ENCODE measurements at regions not wholly inside any gene's neighbourhood (a gene's known extent, or its start where the extent isn't known, plus 50 kb on each side); places are given as distances from the start of the nearest gene placed in this dataset.

DNA sequence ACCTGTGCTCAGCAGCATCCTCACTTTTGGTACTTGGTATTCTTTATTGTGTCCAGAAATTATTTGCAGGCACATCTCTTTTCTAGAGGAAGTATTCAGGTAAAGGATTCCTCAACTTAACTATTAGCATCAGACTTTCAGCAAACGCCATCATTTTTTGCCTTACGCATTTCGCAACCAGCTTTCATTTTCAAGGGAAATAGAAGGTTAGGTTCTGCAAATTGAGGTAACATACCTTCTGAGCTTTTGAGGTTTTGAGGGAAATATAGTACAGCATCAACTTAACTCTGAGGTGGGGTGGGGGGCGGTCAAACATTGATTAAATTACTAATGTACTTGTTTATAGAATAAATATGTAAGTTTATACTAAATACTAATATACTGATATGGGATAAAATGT lies 243.6 kb upstream of the RIMS1 start:
- no peak overlapping the region for H2BK5ac ChIP-seq (ENCODE audit: low read depth, low read length, poor library complexity)
- no peak overlapping the region for H2BK120ac ChIP-seq (ENCODE audit: insufficient read depth, low read length, poor library complexity)

DNA sequence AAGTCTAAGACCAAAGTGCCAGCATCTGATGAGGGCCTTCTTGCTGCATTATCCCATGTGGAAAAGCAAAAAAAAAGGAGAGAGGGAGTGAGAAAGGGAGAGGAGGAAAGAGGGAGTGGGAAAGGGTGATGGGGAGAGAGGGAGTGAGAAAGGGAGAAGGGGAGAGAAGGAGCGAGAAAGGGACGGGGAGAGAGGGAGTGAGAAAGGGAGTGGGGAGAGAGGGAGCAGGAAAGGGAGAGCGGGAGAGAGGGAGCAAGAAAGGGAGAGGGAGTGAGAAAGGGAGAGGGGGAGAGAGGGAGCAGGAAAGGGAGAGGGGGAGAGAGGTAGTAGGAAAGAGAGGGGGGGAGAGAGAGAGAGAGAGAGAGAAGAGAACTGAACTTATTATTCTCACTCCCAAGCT lies 241.1 kb upstream of the RIMS1 start:
- no peak overlapping the region for H3K27ac ChIP-seq (ENCODE audit: low read depth, low read length)
- H3K18ac ChIP-seq (ENCODE audit: low read length): no peak overlapping the region
- H2AFZ ChIP-seq (ENCODE audit: insufficient read depth, low read length, poor library complexity): no peak overlapping the region
- H3K79me2 ChIP-seq (ENCODE audit: control insufficient read depth, insufficient read depth, low read length, poor library complexity): no peaks in the 10 kb centered on the region
- H2AK5ac ChIP-seq (ENCODE audit: low read length): no peak overlapping the region
- H3K9ac ChIP-seq (ENCODE audit: low read length): no peak overlapping the region
- H2BK5ac ChIP-seq (ENCODE audit: low read depth, low read length, poor library complexity): no peak overlapping the region
- no peaks in the 10 kb centered on the region for H3K9me3 ChIP-seq (ENCODE audit: insufficient read depth, low read depth, low read length)
- no peak overlapping the region for H4K91ac ChIP-seq (ENCODE audit: low read depth, low read length)
- no peaks in the 10 kb centered on the region for H3K36me3 ChIP-seq (ENCODE audit: control insufficient read depth in 1 of 2, insufficient read depth in 2 of 2, low read length in 2 of 2)
- 100% methylated on average over 2 of the region's 3 CpGs for WGBS (ENCODE audit: extremely low coverage, insufficient coverage, insufficient read length)
- H2BK12ac ChIP-seq (ENCODE audit: low read length): no peak overlapping the region
- H4K8ac ChIP-seq (ENCODE audit: low read depth, low read length): no peak overlapping the region
- H3K23ac ChIP-seq (ENCODE audit: low read length): no peak overlapping the region
- no peak overlapping the region for H2BK120ac ChIP-seq (ENCODE audit: insufficient read depth, low read length, poor library complexity)
- DNase-seq: no peak
- no peak overlapping the region for H4K12ac ChIP-seq (ENCODE audit: low read depth, low read length)
- no peak overlapping the region for H3K4me3 ChIP-seq (ENCODE audit: low read depth, low read length)
- no peaks in the 10 kb centered on the region for H3K79me1 ChIP-seq (ENCODE audit: low read length)
- no peak overlapping the region for H3K4me2 ChIP-seq (ENCODE audit: low read length)
- no peak overlapping the region for H3K14ac ChIP-seq (ENCODE audit: low read length)
- no peaks in the 10 kb centered on the region for H3K27me3 ChIP-seq (ENCODE audit: insufficient read depth, low read length)
- H3K4ac ChIP-seq (ENCODE audit: low read depth, low read length): no peak overlapping the region
- H3K4me1 ChIP-seq (ENCODE audit: control insufficient read depth in 1 of 2, insufficient read depth in 2 of 2, low read length in 2 of 2): no peaks in the 10 kb centered on the region

More for the DNA sequence above, 243.6 kb upstream of the RIMS1 start:
- Histone ChIP-seq H3K18ac (ENCODE audit: low read length) (no peak overlapping the region), H3K36me3 (ENCODE audit: control insufficient read depth in 1 of 2, insufficient read depth in 2 of 2, low read length in 2 of 2) (no peaks in the 10 kb centered on the region), H3K4me3 (ENCODE audit: low read depth, low read length) (no peak overlapping the region), H3K27me3 (ENCODE audit: insufficient read depth, low read length) (no peaks in the 10 kb centered on the region), H3K9me3 (ENCODE audit: insufficient read depth, low read depth, low read length) (no peaks in the 10 kb centered on the region), H2AK5ac (ENCODE audit: low read length) (no peak overlapping the region), H3K79me2 (ENCODE audit: control insufficient read depth, insufficient read depth, low read length, poor library complexity) (no peaks in the 10 kb centered on the region), H3K23ac (ENCODE audit: low read length) (no peak overlapping the region), H2AFZ (ENCODE audit: insufficient read depth, low read length, poor library complexity) (no peak overlapping the region), H3K27ac (ENCODE audit: low read depth, low read length) (no peak overlapping the region), H4K91ac (ENCODE audit: low read depth, low read length) (no peak overlapping the region), H3K4ac (ENCODE audit: low read depth, low read length) (no peak overlapping the region), H2BK12ac (ENCODE audit: low read length) (no peak overlapping the region), H3K79me1 (ENCODE audit: low read length) (no peaks in the 10 kb centered on the region), H4K8ac (ENCODE audit: low read depth, low read length) (no peak overlapping the region), H4K12ac (ENCODE audit: low read depth, low read length) (no peak overlapping the region), H3K4me1 (ENCODE audit: control insufficient read depth in 1 of 2, insufficient read depth in 2 of 2, low read length in 2 of 2) (no peaks in the 10 kb centered on the region), H3K14ac (ENCODE audit: low read length) (no peak overlapping the region), H3K9ac (ENCODE audit: low read length) (no peak overlapping the region), H3K4me2 (ENCODE audit: low read length) (no peak overlapping the region)
- DNase-seq: no peak
- no CpG with 5 or more reads among the region's 4 CpGs for WGBS (ENCODE audit: extremely low coverage, insufficient coverage, insufficient read length)

- WGBS (ENCODE audit: extremely low coverage, insufficient coverage, insufficient read length): no CpG with 5 or more reads among the region's 2 CpGs
Measured at GRCh38 chr6:71649915-71650314, 236.4 kb upstream of the RIMS1 start.

GRCh38 chr6:71651636-71652035 lies 234.7 kb upstream of the RIMS1 start:
- DNase-seq: no peak
- Histone ChIP-seq H3K18ac (ENCODE audit: low read length) (no peak overlapping the region), H3K4me1 (ENCODE audit: control insufficient read depth in 1 of 2, insufficient read depth in 2 of 2, low read length in 2 of 2) (no peaks in the 10 kb centered on the region), H3K27ac (ENCODE audit: low read depth, low read length) (no peak overlapping the region), H3K4me3 (ENCODE audit: low read depth, low read length) (no peak overlapping the region), H2BK5ac (ENCODE audit: low read depth, low read length, poor library complexity) (no peak overlapping the region), H2AFZ (ENCODE audit: insufficient read depth, low read length, poor library complexity) (no peak overlapping the region), H3K79me1 (ENCODE audit: low read length) (no peaks in the 10 kb centered on the region), H2BK120ac (ENCODE audit: insufficient read depth, low read length, poor library complexity) (no peak overlapping the region), H2BK12ac (ENCODE audit: low read length) (no peak overlapping the region), H3K27me3 (ENCODE audit: insufficient read depth, low read length) (no peaks in the 10 kb centered on the region), H4K91ac (ENCODE audit: low read depth, low read length) (no peak overlapping the region), H3K23ac (ENCODE audit: low read length) (no peak overlapping the region), H3K4ac (ENCODE audit: low read depth, low read length) (no peak overlapping the region), H3K79me2 (ENCODE audit: control insufficient read depth, insufficient read depth, low read length, poor library complexity) (no peaks in the 10 kb centered on the region), H4K12ac (ENCODE audit: low read depth, low read length) (no peak overlapping the region), H3K9me3 (ENCODE audit: insufficient read depth, low read depth, low read length) (no peaks in the 10 kb centered on the region), H4K8ac (ENCODE audit: low read depth, low read length) (no peak overlapping the region), H2AK5ac (ENCODE audit: low read length) (no peak overlapping the region), H3K36me3 (ENCODE audit: control insufficient read depth in 1 of 2, insufficient read depth in 2 of 2, low read length in 2 of 2) (no peaks in the 10 kb centered on the region), H3K4me2 (ENCODE audit: low read length) (no peak overlapping the region), H3K9ac (ENCODE audit: low read length) (no peak overlapping the region), H3K14ac (ENCODE audit: low read length) (no peak overlapping the region)
- no CpG with 5 or more reads among the region's 2 CpGs for WGBS (ENCODE audit: extremely low coverage, insufficient coverage, insufficient read length)

More at GRCh38 chr6:71649915-71650314, 236.4 kb upstream of the RIMS1 start:
- Histone ChIP-seq H3K4me1 (ENCODE audit: control insufficient read depth in 1 of 2, insufficient read depth in 2 of 2, low read length in 2 of 2) (no peaks in the 10 kb centered on the region), H2AK5ac (ENCODE audit: low read length) (no peak overlapping the region), H3K79me2 (ENCODE audit: control insufficient read depth, insufficient read depth, low read length, poor library complexity) (no peaks in the 10 kb centered on the region), H3K27me3 (ENCODE audit: insufficient read depth, low read length) (no peaks in the 10 kb centered on the region), H3K4ac (ENCODE audit: low read depth, low read length) (no peak overlapping the region), H3K9ac (ENCODE audit: low read length) (no peak overlapping the region), H3K18ac (ENCODE audit: low read length) (no peak overlapping the region), H4K91ac (ENCODE audit: low read depth, low read length) (no peak overlapping the region), H4K12ac (ENCODE audit: low read depth, low read length) (no peak overlapping the region), H2BK12ac (ENCODE audit: low read length) (no peak overlapping the region), H3K14ac (ENCODE audit: low read length) (no peak overlapping the region), H3K27ac (ENCODE audit: low read depth, low read length) (no peak overlapping the region), H3K79me1 (ENCODE audit: low read length) (no peaks in the 10 kb centered on the region), H3K4me2 (ENCODE audit: low read length) (no peak overlapping the region), H4K8ac (ENCODE audit: low read depth, low read length) (no peak overlapping the region), H2BK5ac (ENCODE audit: low read depth, low read length, poor library complexity) (no peak overlapping the region), H2BK120ac (ENCODE audit: insufficient read depth, low read length, poor library complexity) (no peak overlapping the region), H3K4me3 (ENCODE audit: low read depth, low read length) (no peak overlapping the region), H2AFZ (ENCODE audit: insufficient read depth, low read length, poor library complexity) (no peak overlapping the region), H3K23ac (ENCODE audit: low read length) (no peak overlapping the region), H3K36me3 (ENCODE audit: control insufficient read depth in 1 of 2, insufficient read depth in 2 of 2, low read length in 2 of 2) (no peaks in the 10 kb centered on the region), H3K9me3 (ENCODE audit: insufficient read depth, low read depth, low read length) (no peaks in the 10 kb centered on the region)
- no peak for DNase-seq
